IMR-90 (cell line): ENCODE measurements at regions not wholly inside any gene's neighbourhood (a gene's known extent, or its start where the extent isn't known, plus 50 kb on each side); places are given as distances from the start of the nearest gene placed in this dataset.

Experiments used
- ATAC-seq: fragments of 200-7000 bp; cut with Tn5 transposase; 2 replicates; pipeline ENCODE4 v1.9.1; 2020; ENCODE audit warnings: low read depth, mild to moderate bottlenecking, moderate library complexity
- BruUV-seq: library from RNA; stranded (reverse); fragments of 400-500 nt; replicated peaks from 2 replicates; lab custom pipeline; 2021; lab: Mats Ljungman, UMichigan
- CTCF ChIA-PET: fragments of 300-600 bp; formaldehyde crosslinking; extraction: SDS; loops from one replicate; lab custom pipeline; 2021; ENCODE audit warnings: antibody characterized with exemption; lab: Yijun Ruan, JAX
- POLR2A ChIA-PET: fragments of 300-600 bp; sonication (Branson Sonifier 250); formaldehyde crosslinking; loops from one replicate; lab custom pipeline; 2022; ENCODE audit warnings: antibody characterized with exemption; ENCODE audit not compliant: unreplicated experiment; lab: Charles Lee
- DNase-seq: peaks from one replicate; pipeline ENCODE4 v3.0.0; 2013
- H2AFZ ChIP-seq: replicated peaks from 2 replicates; pipeline ENCODE3; 2013; ENCODE audit warnings: low read length, mild to moderate bottlenecking; ENCODE audit not compliant: poor library complexity
- H2AK5ac ChIP-seq: 2 replicates; pipeline ENCODE4 v1.6.1; 2013; ENCODE audit warnings: low read depth, low read length, inconsistent platforms
- H2AK9ac ChIP-seq: replicated peaks from 2 replicates; pipeline ENCODE3; 2013; ENCODE audit warnings: mild to moderate bottlenecking, low read depth, low read length, moderate library complexity; ENCODE audit not compliant: poor library complexity
- H2BK120ac ChIP-seq: 2 replicates; pipeline ENCODE4 v1.6.1; 2013; ENCODE audit warnings: low read depth, low read length, inconsistent platforms
- H2BK15ac ChIP-seq: 3 replicates; pipeline ENCODE4 v1.6.1; 2013; ENCODE audit warnings: low read depth, low read length, inconsistent platforms
- H2BK20ac ChIP-seq: 2 replicates; pipeline ENCODE4 v1.6.1; 2013; ENCODE audit warnings: low read depth, mild to moderate bottlenecking, inconsistent platforms, low read length, moderate library complexity
- H2BK5ac ChIP-seq: 2 replicates; pipeline ENCODE4 v1.6.1; 2013; ENCODE audit warnings: mild to moderate bottlenecking, low read depth, low read length, inconsistent platforms; ENCODE audit not compliant: poor library complexity, severe bottlenecking
- H3K14ac ChIP-seq: replicated peaks from 2 replicates; pipeline ENCODE4 v1.6.1; 2013; ENCODE audit warnings: low read depth, low read length, inconsistent platforms
- H3K18ac ChIP-seq: 2 replicates; pipeline ENCODE4 v1.6.1; 2013; ENCODE audit warnings: low read depth, low read length, control low read depth
- H3K23ac ChIP-seq: 2 replicates; pipeline ENCODE4 v1.6.1; 2013; ENCODE audit warnings: low read depth, low read length, inconsistent platforms
- H3K27ac ChIP-seq: 2 replicates; pipeline ENCODE4 v1.5.1; 2013; ENCODE audit warnings: mild to moderate bottlenecking, control low read depth, low read length; ENCODE audit not compliant: insufficient read depth
- H3K27me3 ChIP-seq: 2 replicates; pipeline ENCODE4 v1.6.1; 2013; ENCODE audit warnings: low read length; ENCODE audit not compliant: control insufficient read depth, insufficient read depth
- H3K36me3 ChIP-seq: 2 replicates; pipeline ENCODE4 v1.6.1; 2013; ENCODE audit warnings: low read length, mixed read lengths; ENCODE audit not compliant: control insufficient read depth, insufficient read depth
- H3K4ac ChIP-seq: 2 replicates; pipeline ENCODE4 v1.6.1; 2013; ENCODE audit warnings: low read depth, low read length, inconsistent platforms
- H3K4me1 ChIP-seq: 2 replicates; pipeline ENCODE4 v1.6.1; 2013; ENCODE audit warnings: low read length, mixed read lengths; ENCODE audit not compliant: control insufficient read depth, insufficient read depth
- H3K4me2 ChIP-seq: 2 replicates; pipeline ENCODE4 v1.6.1; 2013; ENCODE audit warnings: low read depth, mild to moderate bottlenecking, control low read depth, low read length, moderate library complexity
- H3K4me3 ChIP-seq: 2 replicates; pipeline ENCODE4 v1.5.1; 2013; ENCODE audit warnings: low read depth, mild to moderate bottlenecking, control low read depth, low read length, moderate library complexity; ENCODE audit not compliant: insufficient read depth
- H3K56ac ChIP-seq: 2 replicates; pipeline ENCODE4 v1.6.1; 2013; ENCODE audit warnings: low read length, inconsistent platforms; ENCODE audit not compliant: insufficient read depth; ENCODE audit errors: extremely low read depth
- H3K79me1 ChIP-seq, 2 experiments: 2 replicates each; pipeline ENCODE4 v1.6.1; 2013; ENCODE audit warnings: low read length in 2 of 2, inconsistent platforms in 1 of 2, low read depth in 1 of 2
- H3K9ac ChIP-seq: 2 replicates; pipeline ENCODE4 v1.6.1; 2013; ENCODE audit warnings: low read depth, low read length, control low read depth
- H3K9me1 ChIP-seq: 2 replicates; pipeline ENCODE4 v1.6.1; 2013; ENCODE audit warnings: low read length, inconsistent platforms; ENCODE audit not compliant: insufficient read depth
- H3K9me3 ChIP-seq: 2 replicates; pipeline ENCODE4 v1.6.1; 2013; ENCODE audit warnings: low read length; ENCODE audit not compliant: control insufficient read depth, insufficient read depth
- H4K20me1 ChIP-seq: 2 replicates; pipeline ENCODE4 v1.6.1; 2013; ENCODE audit warnings: low read length, inconsistent platforms; ENCODE audit not compliant: insufficient read depth
- H4K5ac ChIP-seq: 2 replicates; pipeline ENCODE4 v1.6.1; 2013; ENCODE audit warnings: mild to moderate bottlenecking, low read depth, low read length, control low read depth
- H4K8ac ChIP-seq, 2 experiments: 2 replicates each; pipeline ENCODE4 v1.6.1; 2013; ENCODE audit warnings: low read depth in 2 of 2, low read length in 2 of 2, control low read depth in 1 of 2, inconsistent platforms in 1 of 2
- H4K91ac ChIP-seq: 2 replicates; pipeline ENCODE4 v1.6.1; 2013; ENCODE audit warnings: low read depth, low read length, inconsistent platforms; ENCODE audit not compliant: insufficient read depth
- FOS ChIP-seq: fragments of 150-350 bp; IDR thresholded peaks from 2 replicates; pipeline ENCODE4 v1.6.1; 2016; ENCODE audit warnings: low read depth, low read length
- MXI1 ChIP-seq: IDR thresholded peaks from 2 replicates; pipeline ENCODE4 v1.6.1; 2012; ENCODE audit warnings: low read depth, mild to moderate bottlenecking, low read length, moderate library complexity, borderline replicate concordance
- NFE2L2 ChIP-seq: fragments of 150-350 bp; IDR thresholded peaks from 2 replicates; pipeline ENCODE4 v1.6.1; 2016; ENCODE audit warnings: low read depth, mild to moderate bottlenecking, low read length
- POLR2A ChIP-seq: IDR thresholded peaks from 2 replicates; pipeline ENCODE4 v1.6.1; 2012; ENCODE audit warnings: mild to moderate bottlenecking, low read depth, low read length
- RCOR1 ChIP-seq: IDR thresholded peaks from 2 replicates; pipeline ENCODE4 v1.6.1; 2012; ENCODE audit warnings: mild to moderate bottlenecking, low read length, improper control_type of control experiment; ENCODE audit not compliant: insufficient replicate concordance
- WGBS, 2 experiments: methylation state at CpG; one replicate each; pipeline versions ENCODE4 v1.1.5 to v1.1.7; 2013; ENCODE audit warnings: missing lambda C conversion rate in 2 of 2; ENCODE audit not compliant: insufficient read length in 1 of 2; ENCODE audit errors: extremely low coverage in 2 of 2; 5-methylcytosine and 5-hydroxymethylcytosine counted together
- dilution Hi-C: fragments of 300-500 bp; cut with HindIII; formaldehyde crosslinking; loops from one replicate; pipeline ENCODE4 v1.14.3; 2018; ENCODE audit warnings: low sequenced_read_pairs; ENCODE audit not compliant: unreplicated experiment
- in situ Hi-C: fragments of 300-500 bp; cut with MboI; formaldehyde crosslinking; loops from 3 replicates; pipeline ENCODE4 v1.14.3; 2019; ENCODE audit warnings: low sequenced_read_pairs, inconsistent platforms, mixed read lengths
- intact Hi-C: fragments of 100-400 bp; cut with micrococcal nuclease; formaldehyde crosslinking; loops from 2 replicates; pipeline ENCODE4 v1.10.0; 2022

- H2BK120ac ChIP-seq = no peak overlapping the region
- H3K56ac ChIP-seq = no peak overlapping the region
- H3K14ac ChIP-seq = no peak overlapping the region
- DNase-seq = no peak
- H3K4me1 ChIP-seq = no peaks in the 10 kb centered on the region
- H3K36me3 ChIP-seq = no peaks in the 10 kb centered on the region
- in situ Hi-C loops (no loop called here), dilution Hi-C loops (no loop called here), intact Hi-C loops (no loop called here)
- no peak overlapping the region for H3K18ac ChIP-seq
- no TSS peak for BruUV-seq
- peaks cover 24% of the 10 kb centered on the region for H3K9me3 ChIP-seq
- TF ChIP-seq POLR2A (no peak), RCOR1 (no peak), NFE2L2 (no peak), FOS (no peak), MXI1 (no peak)
- ChIA-PET CTCF (no interaction called here), POLR2A (no interaction called here)
- H3K9ac ChIP-seq = no peak overlapping the region
- no peak overlapping the region for H2AFZ ChIP-seq
- H3K9me1 ChIP-seq = no peaks in the 10 kb centered on the region
- H3K4ac ChIP-seq = no peak overlapping the region
- H3K27ac ChIP-seq = no peak overlapping the region
- no peaks in the 10 kb centered on the region for H3K27me3 ChIP-seq
- H4K20me1 ChIP-seq = no peaks in the 10 kb centered on the region
- no peak overlapping the region for H3K23ac ChIP-seq
- H2BK20ac ChIP-seq = no peak overlapping the region
- H2BK15ac ChIP-seq = no peak overlapping the region
- no peak overlapping the region for H4K8ac ChIP-seq
- no peak overlapping the region for H3K4me2 ChIP-seq
- H2AK9ac ChIP-seq = no peak overlapping the region
- no peak for ATAC-seq
- no peak overlapping the region for H4K91ac ChIP-seq
- no peak overlapping the region for H2BK5ac ChIP-seq
- no peak overlapping the region for H4K5ac ChIP-seq
- no peak overlapping the region for H3K4me3 ChIP-seq
- no peaks in the 10 kb centered on the region for H3K79me1 ChIP-seq
- WGBS, 2 experiments = 14% methylated on average over 1 of the region's 10 CpGs; no CpG with 5 or more reads in 1 of the 2 experiments
- H2AK5ac ChIP-seq = no peak overlapping the region
Observed at GRCh38 chr19:28642787-28643683, 569.9 kb downstream of the UQCRFS1 start.
